ENCODE measurements at regions not wholly inside any gene's neighbourhood (a gene's known extent, or its start where the extent isn't known, plus 50 kb on each side); places are given as distances from the start of the nearest gene placed in this dataset.
"Not testable (repeated sequence)": the region's sequence is repeated elsewhere in the genome, so short reads cannot be mapped to it uniquely, and the experiment has no call there.

DNA sequence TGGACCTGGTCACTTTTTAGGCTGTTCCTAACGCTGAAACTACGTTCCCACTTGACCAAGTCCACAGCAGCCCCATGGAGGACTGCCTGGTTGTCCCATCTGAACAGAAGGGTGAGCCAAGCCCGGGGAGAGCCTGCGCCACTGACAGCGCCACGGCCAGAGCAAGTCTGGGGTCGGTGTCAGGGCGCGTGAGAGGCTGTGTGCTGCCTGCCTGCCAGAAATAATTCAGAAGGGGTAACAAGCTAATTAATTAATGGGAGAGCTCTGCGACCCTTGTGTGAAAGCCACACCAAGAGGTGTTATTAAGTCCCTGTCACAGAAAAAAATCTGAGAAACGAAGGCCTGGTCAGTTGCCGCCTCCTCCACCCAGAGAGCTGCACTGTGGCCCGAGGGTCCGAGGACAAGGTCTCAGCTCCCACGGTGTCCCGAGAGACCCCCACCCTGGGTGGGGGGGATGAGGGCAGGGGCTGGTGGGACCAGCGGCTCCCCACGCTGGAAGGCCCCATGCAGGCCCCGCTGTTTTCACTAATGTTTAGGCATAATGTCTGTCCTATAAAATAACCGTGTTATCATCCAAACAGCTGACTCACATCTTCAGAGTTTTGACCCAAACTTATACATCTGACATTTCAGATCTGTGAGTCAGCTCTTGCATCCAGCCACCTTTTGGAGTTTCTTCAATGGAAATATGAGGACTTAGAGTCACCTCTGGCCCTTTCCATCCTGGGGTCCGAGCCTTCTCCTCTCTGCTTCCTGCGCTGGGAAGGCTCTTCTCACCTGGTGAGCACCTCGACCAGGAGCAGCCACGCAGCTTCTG is 58.5 kb downstream of the DLL1 start:
- no peak for DNase-seq

- DNase-seq, result no peak
Measured at GRCh38 chr6:170231293-170232185, 59.3 kb downstream of the DLL1 start.

- DNase-seq, result no peak
Measured at GRCh38 chr6:170230520-170231292, 60.2 kb downstream of the DLL1 start.

GRCh38 chr6:170229851-170230519 is 60.9 kb downstream of the DLL1 start:
- no peak for DNase-seq

DNA sequence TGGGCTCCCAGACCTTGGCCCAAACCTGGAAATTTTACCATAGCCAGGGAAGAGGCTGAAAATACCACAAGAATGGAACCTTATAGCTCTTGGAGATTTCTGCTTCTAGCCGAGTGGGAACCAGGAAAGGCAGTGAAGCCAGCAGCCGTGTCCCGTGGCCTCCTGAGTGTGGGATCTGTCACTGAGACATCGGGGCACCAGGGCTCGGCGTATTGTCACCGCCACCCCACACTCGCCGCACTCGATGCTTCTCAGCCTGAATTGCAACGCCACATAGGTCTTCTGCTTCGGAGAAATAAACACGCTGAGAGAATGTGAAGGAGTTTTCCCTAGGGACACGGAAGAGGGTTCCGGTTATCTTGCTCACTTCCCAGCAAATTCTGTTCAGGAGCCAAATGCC is 61.5 kb downstream of the DLL1 start:
- no peak for DNase-seq

DNA sequence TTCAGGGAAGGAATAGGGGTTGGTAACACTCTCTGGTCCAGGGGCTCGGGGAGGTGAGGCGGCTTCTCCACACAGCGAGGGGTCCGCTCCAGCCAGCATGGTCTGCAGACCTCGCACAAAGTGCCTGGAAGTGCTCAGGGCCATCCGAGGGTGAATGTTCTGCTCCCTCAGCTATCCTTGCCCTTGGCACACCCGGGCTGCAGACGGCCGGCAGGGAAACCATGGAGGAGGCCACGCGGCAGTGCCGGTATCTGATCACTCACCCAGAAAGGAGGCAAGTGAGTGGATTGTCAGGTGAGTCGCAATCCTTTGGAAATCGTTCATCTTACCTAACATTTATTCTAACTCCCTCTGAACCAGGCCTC is 62.0 kb downstream of the DLL1 start:
- DNase-seq, result no peak

GRCh38 chr6:170227996-170228945 is 62.6 kb downstream of the DLL1 start:
- no peak for DNase-seq

DNA sequence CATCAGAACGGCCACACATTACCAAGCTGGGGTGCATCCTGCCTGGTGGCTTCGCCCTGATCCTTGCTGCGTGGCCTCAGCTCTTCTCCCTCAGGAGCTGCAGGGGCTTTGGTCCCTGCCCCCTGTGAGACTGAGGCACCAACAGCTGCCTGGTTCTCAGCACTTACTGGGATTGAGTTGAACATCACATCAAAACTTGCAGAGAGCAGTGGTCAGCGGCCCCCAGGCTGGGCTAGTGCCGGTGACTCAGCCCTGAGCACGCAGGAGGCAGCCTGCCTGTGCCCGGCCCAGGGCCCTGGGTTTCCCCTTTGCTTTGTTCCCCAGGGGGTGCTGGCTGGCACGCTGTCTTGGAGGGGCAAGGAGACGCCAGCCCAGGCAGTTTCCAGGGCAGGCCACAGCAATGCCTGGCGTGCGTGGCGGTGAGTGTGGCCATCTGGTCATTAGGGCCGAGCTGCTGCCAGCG is 63.3 kb downstream of the DLL1 start:
- DNase-seq, result no peak

DNA sequence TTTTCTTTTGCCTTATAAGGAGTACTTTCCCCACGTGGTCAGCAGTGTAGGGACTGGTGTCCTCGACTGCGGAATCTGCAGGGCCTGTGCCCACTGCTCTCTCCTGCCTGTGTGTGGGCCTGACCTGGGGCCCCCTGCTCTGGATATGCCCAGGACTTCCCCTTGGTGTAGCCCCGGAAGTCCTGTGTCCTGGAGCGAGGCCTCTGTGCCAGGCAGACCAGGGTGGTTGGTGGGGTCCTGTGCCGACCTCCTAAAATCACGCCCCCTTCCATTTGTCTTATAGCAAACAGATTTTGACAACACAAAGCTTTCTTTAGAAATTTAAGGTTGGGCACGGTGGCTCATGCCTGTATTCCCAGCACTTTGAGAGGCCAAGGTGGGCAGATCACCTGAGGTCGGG is 64.2 kb downstream of the DLL1 start:
- DNase-seq, result no peak

GRCh38 chr6:170225852-170226417 is 64.9 kb downstream of the DLL1 start:
- DNase-seq, result no peak

- peak; percentile 55 for DNase-seq
Measured at GRCh38 chr6:170224694-170225660, 65.9 kb downstream of the DLL1 start.

- DNase-seq, result no peak
Measured at GRCh38 chr6:170223718-170224693, 66.9 kb downstream of the DLL1 start.

DNA sequence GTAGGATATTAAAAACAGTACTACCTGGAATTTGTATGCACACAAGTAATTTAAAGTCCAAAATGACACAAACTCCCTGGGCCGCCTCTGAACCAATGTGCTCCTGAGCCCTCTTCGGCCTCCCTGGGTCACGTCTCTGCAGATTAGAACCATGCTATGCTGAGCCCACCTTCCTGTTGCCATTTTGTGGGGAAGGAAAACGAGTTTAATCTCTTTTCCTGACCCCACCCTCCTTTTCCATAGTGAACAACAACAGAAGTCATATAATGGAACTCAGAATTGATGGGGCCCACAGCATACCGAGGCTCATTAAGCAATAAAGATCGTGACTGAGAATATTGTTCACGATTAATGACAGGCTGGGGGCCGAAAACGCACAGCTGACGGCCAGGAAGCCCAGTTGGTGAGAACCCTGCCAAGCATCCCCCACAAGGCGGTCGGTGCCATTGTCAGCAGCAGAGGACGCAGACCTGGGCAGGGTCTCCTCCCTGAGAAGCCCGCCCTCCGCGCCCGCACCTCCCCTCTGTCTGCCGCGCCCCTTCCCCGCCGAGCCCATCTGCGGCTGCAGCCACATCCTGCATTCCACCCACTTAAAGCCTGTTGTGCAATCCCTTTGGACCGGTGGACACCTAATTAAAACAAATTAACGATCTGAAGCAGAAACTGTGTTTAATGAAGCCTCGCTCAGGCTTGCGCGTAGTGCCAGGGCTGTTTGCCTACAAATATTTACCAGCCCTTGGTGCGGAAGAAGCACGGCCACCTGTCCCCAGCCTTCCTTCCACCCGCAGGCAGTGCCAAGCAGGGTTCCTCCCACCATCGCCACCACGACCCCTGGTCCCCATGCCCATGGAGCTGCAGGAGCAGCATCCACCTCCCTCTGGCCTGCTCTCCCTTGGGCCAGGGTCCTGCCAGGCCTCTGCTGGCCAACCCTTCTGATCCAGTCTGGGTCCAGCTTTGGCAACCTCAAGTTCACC is 68.1 kb downstream of the DLL1 start:
- DNase-seq, result no peak

DNA sequence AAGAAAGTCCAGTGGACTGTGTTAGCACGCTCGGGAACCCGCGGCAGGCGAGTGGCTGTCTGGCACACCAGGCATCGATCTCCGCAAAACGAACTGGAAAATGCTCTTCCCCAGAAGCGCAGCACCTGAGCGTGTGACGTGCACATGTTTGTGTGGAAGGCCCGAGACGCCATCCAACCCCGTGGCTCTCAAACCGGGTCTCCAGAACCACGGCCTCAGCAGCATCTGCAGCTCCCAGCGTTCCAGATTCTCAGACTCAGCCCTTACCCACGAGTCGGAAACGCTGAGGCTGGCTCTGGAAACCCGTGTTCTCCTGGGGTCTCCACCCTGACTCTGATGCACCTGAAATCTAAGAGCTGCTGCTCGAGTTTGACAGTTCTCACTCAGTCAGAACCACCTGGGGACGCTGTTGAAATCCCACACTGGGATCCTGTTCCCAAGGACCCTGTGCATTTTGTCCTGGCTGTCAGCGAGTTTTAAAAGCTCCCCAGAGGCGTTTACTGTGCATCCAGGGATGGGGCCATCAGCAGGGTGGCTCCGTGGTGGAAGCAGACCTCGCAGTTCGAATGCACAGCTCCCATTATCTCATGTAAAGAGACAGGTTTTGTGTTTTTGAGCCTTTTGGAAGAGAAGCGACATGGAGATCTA is 69.0 kb downstream of the DLL1 start:
- DNase-seq, result no peak

GRCh38 chr6:170221052-170221752 is 69.7 kb downstream of the DLL1 start:
- no peak for DNase-seq

DNA sequence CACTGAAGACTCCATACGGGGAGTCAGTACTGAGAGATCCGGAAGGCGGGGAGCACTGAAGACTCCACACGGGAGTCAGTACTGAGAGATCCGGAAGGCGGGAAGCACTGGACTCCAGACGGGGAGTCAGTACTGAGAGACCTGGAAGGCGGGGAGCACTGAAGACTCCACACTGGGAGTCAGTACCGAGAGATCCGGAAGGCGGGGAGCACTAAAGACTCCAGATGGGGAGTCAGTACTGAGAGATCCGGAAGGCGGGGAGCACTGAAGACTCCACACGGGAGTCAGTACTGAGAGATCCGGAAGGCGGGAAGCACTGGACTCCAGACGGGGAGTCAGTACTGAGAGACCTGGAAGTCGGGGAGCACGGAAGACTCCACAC is 77.2 kb downstream of the DLL1 start:
- DNase-seq, result not testable (repeated sequence)
